IPS-15b (cell line): ENCODE measurements at regions not wholly inside any gene's neighbourhood (a gene's known extent, or its start where the extent isn't known, plus 50 kb on each side); places are given as distances from the start of the nearest gene placed in this dataset.
"Not testable (repeated sequence)": the region's sequence is repeated elsewhere in the genome, so short reads cannot be mapped to it uniquely, and the experiment has no call there.

Experiments
- H3K27me3 ChIP-seq: one replicate; pipeline ENCODE4 v1.6.1; 2013; ENCODE audit warnings: low read length; ENCODE audit not compliant: control insufficient read depth, insufficient read depth
- H3K36me3 ChIP-seq: one replicate; pipeline ENCODE4 v1.6.1; 2013; ENCODE audit warnings: low read length; ENCODE audit not compliant: control insufficient read depth, insufficient read depth
- H3K4me1 ChIP-seq: one replicate; pipeline ENCODE4 v1.6.1; 2013; ENCODE audit warnings: mild to moderate bottlenecking, low read length; ENCODE audit not compliant: control insufficient read depth, insufficient read depth
- H3K4me3 ChIP-seq: one replicate; pipeline ENCODE4 v1.5.1; 2013; ENCODE audit warnings: low read depth, low read length
- H3K9ac ChIP-seq: one replicate; pipeline ENCODE4 v1.6.1; 2013; ENCODE audit warnings: low read depth, mild to moderate bottlenecking, low read length
- H3K9me3 ChIP-seq: one replicate; pipeline ENCODE4 v1.6.1; 2013; ENCODE audit warnings: mild to moderate bottlenecking, low read length; ENCODE audit not compliant: control insufficient read depth, insufficient read depth

DNA sequence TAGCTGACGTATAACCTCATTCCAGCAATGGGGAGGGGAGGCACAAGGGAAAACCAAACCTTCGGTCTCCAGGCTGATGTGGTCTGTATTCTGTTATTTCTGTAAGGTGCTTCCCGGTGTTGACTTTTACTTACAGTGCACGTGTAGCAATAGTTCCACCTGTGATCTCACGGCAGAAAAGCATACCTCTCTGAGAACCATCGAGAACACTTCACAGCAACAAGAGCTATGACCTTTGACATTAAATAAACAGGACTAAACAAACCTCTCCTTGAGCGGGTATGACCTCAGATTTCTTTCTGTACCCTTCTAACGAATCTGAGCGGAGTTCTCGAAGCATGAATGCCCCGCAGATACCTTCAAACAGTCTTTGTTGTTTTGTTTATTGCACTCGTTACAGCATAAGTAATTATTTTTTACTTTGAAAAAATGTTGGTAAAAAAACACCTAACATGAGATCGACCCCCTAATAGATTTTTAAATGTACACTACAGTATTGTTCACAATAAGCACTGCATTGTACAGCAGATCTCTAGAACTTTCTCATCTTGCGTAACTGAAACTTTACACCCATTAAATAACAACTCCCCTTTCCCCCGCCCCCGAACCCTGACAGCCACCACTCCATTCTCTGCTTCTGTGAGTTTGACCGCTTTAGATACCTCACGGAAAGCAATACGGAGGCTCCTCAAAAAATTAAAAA, 282.3 kb downstream of the GATA3 start:
- Histone ChIP-seq H3K9me3 (no peaks in the 10 kb centered on the region), H3K4me1 (peaks cover 7% of the 10 kb centered on the region), H3K4me3 (no peak overlapping the region), H3K9ac (no peak overlapping the region), H3K36me3 (no peaks in the 10 kb centered on the region), H3K27me3 (peaks cover 10% of the 10 kb centered on the region)

DNA sequence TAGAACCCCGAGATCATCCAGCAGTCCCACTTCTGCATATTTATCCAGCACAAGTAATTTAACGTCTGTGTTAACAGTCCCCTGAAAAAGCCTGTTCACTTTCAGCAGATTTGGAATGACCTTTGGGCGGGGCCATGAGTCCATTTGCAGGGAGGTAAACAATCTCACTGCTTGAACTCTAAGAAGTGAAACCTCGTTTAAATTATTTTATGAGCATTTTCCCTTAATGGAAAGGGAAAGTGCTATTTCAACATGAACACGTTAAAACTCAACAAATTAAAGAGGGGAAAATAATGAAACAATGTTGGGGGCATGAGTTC, 282.8 kb downstream of the GATA3 start:
- Histone ChIP-seq H3K9me3 (no peaks in the 10 kb centered on the region), H3K4me1 (peaks cover 7% of the 10 kb centered on the region), H3K4me3 (no peak overlapping the region), H3K9ac (no peak overlapping the region), H3K36me3 (no peaks in the 10 kb centered on the region), H3K27me3 (peaks cover 5% of the 10 kb centered on the region)

DNA sequence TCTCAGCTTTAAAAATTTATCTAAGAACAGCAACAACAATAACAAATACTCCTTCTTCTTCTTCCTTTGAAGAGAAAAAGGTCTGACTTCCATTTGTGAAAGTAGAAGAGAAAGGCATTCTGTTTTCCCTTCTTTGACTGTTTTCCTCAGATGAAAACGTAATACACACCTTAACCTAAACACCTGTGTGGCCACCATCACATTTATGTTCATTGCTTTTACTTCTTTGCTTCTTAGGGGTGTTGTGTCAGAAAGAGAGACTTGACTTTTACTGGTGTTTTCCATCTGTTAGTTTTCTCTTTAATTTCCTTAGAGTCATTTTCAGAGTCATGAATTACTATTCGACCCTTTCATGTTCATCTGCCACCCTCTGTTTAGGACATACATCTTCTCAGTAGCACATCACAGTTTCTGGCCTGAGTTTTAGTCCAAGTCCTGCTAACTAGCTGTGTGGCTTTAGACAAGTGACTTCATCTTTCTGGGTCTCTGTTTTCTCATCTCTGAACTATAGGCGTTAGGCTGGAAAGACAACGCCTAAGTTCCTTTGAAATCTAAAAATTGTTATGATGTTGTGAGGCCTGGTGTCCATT, 283.8 kb downstream of the GATA3 start:
- no peaks in the 10 kb centered on the region for H3K9me3 ChIP-seq
- no peak overlapping the region for H3K4me3 ChIP-seq
- peaks cover 7% of the 10 kb centered on the region for H3K4me1 ChIP-seq
- no peak overlapping the region for H3K9ac ChIP-seq
- no peaks in the 10 kb centered on the region for H3K27me3 ChIP-seq
- no peaks in the 10 kb centered on the region for H3K36me3 ChIP-seq

DNA sequence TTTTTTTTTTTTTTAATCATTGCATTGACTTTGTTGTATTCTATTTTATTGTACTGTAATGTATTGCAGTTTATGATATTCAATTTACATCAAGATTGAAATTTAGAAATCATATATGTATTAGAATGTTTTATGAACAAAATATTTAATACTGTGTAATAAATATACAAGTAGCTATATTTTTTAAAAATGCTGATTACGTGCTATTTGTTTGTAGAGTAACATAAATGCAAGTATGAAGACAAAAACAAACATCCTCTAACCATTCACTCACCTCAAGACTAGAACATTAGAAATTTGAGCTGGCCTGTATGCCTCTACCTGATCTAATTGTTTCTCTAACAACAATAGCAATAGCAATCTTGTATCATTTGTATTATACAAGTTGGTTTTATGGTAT, 290.3 kb downstream of the GATA3 start:
- Histone ChIP-seq H3K36me3 (no peaks in the 10 kb centered on the region), H3K9ac (no peak overlapping the region), H3K4me1 (no peaks in the 10 kb centered on the region), H3K4me3 (no peak overlapping the region), H3K9me3 (no peaks in the 10 kb centered on the region), H3K27me3 (no peaks in the 10 kb centered on the region)

DNA sequence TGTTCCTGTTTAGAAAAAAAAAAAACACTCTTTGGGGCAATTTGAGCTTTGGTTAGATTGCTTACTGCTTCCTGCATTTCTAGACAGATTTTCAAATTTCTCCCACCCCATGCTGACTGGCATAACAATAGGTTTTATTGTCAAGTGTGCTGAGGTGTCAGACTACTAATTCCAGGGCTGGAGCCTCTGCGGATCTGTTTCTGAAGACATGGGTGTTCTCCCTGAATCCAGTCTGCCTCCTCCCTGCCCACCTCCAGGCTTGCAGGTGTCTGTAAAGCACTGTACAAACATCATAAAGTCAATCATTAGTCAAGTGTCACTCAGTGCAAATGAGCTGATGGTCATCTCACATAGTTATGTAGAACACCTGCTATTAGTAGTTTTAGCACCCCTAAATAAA, 292.4 kb downstream of the GATA3 start:
- Histone ChIP-seq H3K9ac (no peak overlapping the region), H3K9me3 (no peaks in the 10 kb centered on the region), H3K4me3 (no peak overlapping the region), H3K27me3 (no peaks in the 10 kb centered on the region), H3K36me3 (no peaks in the 10 kb centered on the region), H3K4me1 (no peaks in the 10 kb centered on the region)

DNA sequence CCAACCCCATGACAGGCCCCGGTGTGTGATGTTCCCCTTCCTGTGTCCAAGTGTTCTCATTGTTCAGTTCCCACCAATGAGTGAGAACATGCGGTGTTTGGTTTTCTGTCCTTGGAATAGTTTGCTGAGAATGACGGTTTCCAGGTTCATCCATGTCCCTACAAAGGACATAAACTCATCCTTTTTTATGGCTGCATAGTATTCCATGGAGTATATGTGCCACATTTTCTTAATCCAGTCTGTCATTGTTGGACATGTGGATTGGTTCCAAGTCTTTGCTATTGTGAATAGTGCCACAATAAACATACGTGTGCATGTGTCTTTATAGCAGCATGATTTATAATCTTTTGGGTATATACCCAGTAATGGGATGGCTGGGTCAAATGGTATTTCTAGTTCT, 293.1 kb downstream of the GATA3 start:
- not testable (repeated sequence) for H3K4me1 ChIP-seq

DNA sequence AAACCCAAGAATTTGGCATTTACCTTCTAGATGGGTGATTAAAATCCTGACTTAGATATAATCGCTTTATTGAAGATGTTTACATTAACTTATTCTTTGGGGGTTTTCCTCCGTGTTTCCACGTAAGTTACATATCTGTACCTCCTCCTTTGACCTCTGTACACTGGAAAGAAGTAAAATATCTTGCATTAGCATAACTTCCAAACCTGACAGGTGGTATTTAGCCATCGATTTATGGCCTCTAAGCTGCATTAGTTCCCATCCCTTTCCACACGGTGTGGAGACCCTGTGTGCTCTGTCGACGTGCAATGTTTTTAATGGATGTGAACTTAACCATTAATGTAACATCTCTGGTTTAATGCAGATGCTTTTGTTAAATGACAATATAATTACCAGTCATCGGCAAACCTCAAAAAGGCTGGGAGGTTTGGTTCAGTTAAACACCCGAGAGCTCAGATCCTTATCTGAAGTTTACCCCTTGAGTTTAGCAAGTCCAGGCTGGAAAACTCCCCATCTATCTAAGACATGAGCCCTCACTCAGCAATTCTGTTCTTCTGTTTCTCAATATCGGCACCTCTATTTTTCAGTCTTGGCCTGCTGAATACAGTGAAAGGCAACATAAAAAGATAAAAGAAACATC, 295.2 kb downstream of the GATA3 start:
- no peak overlapping the region for H3K9ac ChIP-seq
- no peaks in the 10 kb centered on the region for H3K36me3 ChIP-seq

More for the DNA sequence above, 293.1 kb downstream of the GATA3 start:
- H3K27me3 ChIP-seq, H3K9ac ChIP-seq, H3K9me3 ChIP-seq, H3K4me3 ChIP-seq, H3K36me3 ChIP-seq: not testable (repeated sequence)

DNA sequence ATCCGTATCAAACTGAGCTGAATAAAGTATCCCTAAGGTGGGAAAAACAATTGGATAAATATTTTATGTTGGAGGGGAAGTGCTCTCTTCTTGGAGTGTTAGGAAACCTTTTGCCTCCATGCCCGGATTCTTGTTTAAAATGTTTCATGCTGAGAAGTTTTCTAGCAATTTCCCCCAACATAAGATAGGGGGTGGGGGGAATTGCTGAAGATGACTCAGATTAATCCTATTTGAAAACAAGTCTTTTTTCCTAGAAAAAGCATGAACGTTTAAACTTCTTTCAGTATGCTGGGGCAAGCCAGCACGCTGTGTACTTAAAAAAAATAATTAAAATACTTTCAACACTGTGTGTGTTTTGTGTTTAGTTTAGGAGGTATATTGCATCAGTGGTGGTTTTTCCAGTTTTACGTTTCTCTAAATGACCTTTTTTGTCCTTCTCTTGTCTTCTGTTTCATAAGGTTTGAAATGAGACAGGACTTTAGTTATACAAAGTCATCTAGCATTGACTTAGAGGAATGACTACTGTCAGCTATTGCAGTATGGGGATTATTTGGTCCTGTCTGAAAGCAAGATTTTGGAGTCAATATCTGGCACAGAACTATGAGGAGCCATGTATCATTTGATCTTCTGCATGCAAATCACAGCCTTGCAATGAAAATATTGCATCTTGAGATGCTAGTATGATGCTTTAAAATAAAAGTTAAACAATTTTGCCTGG, 295.9 kb downstream of the GATA3 start:
- Histone ChIP-seq H3K9me3 (no peaks in the 10 kb centered on the region), H3K27me3 (no peaks in the 10 kb centered on the region), H3K9ac (no peak overlapping the region), H3K36me3 (no peaks in the 10 kb centered on the region), H3K4me3 (no peak overlapping the region), H3K4me1 (no peaks in the 10 kb centered on the region)

More for the DNA sequence above, 295.2 kb downstream of the GATA3 start:
- H3K4me1 ChIP-seq, result no peaks in the 10 kb centered on the region
- no peaks in the 10 kb centered on the region for H3K9me3 ChIP-seq
- H3K27me3 ChIP-seq, result no peaks in the 10 kb centered on the region
- no peak overlapping the region for H3K4me3 ChIP-seq

DNA sequence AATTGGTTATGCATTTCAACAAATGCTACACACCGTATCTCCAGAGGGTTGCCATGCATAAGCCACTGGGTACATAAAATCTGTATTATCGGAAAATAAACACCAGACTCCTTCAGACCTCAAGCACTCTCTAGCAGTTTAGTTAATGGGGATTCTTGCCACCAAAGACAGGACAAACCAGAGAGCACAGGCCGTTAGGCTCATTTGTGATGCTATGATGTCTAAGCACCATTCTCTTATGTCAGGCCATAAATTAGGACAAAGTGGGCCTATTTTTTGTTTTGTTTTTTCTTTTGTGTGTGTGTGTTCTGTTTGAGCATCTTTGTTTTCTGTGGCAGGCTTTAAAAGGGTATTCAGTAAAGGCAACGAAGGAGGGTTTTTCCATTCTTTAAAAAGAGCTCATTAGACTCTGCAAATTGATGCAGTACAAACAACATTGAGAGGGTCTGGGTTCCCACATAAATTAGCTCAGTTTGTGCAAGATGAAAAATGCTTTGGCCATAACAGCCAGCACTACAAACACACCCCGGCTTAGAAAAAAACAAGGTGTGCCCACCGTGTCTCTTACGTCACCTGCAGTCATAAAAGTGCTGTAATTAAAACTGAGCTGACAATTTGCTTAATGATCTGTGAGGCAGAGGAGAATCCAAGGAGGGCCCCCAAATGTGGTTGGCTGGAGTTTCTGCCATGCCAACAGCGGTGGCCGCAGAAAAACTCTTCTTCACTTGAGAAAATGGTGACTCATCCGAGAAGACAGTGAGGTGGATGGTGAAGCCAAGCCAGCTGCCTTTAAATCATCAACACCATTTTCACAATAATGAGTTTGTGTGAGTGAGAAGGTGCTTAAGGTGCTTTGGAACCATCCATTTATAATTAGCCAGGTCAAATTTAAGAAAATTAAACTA, 297.9 kb downstream of the GATA3 start:
- no peaks in the 10 kb centered on the region for H3K9me3 ChIP-seq
- no peaks in the 10 kb centered on the region for H3K4me1 ChIP-seq
- no peaks in the 10 kb centered on the region for H3K36me3 ChIP-seq
- no peak overlapping the region for H3K9ac ChIP-seq
- no peak overlapping the region for H3K4me3 ChIP-seq
- H3K27me3 ChIP-seq, result no peaks in the 10 kb centered on the region

DNA sequence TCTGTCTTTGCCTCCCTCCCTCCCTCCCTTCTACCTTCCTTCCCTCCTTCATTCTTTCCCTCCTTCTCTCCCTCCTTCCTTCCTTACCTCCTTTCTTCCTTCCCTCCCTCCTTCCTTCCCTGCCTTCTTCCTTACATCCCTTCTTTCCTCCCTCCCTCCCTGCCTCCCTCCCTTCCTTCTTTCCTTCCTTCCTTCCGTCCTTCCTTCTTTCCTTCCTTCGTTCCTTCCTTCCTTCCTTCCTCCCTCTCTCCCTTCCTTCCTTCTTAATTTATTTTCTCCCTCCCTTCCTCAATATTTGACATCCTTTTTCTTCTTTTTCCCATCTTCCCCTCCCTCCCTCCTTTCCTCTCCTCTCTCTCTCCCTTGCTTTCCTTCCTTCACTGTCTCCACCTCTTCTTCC, 301.8 kb downstream of the GATA3 start:
- H3K36me3 ChIP-seq, result no peaks in the 10 kb centered on the region
- H3K27me3 ChIP-seq, result no peaks in the 10 kb centered on the region
- H3K4me1 ChIP-seq, result no peaks in the 10 kb centered on the region
- H3K4me3 ChIP-seq, result no peak overlapping the region
- no peaks in the 10 kb centered on the region for H3K9me3 ChIP-seq
- no peak overlapping the region for H3K9ac ChIP-seq

DNA sequence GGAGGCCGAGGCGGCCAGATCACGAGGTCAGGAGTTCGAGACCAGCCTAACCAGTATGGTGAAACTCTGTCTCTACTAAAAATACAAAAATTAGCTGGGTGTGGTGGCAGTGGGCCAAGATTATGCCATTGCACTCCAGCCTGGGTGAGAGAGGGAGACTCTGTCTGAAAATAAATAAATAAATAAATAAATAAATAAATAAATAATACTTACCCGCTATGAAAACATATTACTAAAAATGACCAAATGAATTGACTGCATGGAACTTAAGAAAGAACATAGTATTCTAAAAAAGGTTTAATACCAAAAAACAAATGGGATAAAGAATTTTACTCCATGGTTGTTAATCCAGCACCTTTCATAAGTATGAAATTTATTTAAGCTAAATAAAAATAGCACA, 305.0 kb downstream of the GATA3 start:
- Histone ChIP-seq H3K9ac (no peak overlapping the region), H3K4me3 (no peak overlapping the region), H3K36me3 (no peaks in the 10 kb centered on the region), H3K9me3 (no peaks in the 10 kb centered on the region), H3K4me1 (no peaks in the 10 kb centered on the region), H3K27me3 (no peaks in the 10 kb centered on the region)
